ENCODE measurements at regions not wholly inside any gene's neighbourhood (a gene's known extent, or its start where the extent isn't known, plus 50 kb on each side); places are given as distances from the start of the nearest gene placed in this dataset.

DNA sequence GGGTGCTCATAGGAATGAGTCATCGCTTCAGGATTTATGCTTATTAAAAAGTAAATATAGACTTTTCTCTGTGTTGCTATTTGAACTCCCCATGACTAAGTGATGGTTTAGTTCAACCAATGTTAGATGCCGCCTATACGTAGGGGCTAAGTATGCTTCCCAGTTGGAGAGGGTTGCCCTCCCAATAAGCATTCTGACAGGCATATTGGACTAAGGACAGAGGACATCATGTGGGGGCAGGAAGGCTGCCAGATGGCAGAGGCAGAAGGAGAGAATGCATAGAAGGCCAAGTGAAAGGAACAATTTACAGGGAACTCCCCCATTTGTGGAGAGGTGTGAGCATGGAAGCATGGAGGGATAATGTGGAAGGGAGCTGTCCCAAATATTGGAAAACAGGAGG, 318.4 kb upstream of the OBI1 start:
- Mint-ChIP-seq H3K36me3 (no peaks in the 10 kb centered on the region), H3K27ac (no peak overlapping the region), H3K9me3 (no peaks in the 10 kb centered on the region)
- DNase-seq (ENCODE audit: low spot score in 2 of 2): no peak
- no peak for ATAC-seq

DNA sequence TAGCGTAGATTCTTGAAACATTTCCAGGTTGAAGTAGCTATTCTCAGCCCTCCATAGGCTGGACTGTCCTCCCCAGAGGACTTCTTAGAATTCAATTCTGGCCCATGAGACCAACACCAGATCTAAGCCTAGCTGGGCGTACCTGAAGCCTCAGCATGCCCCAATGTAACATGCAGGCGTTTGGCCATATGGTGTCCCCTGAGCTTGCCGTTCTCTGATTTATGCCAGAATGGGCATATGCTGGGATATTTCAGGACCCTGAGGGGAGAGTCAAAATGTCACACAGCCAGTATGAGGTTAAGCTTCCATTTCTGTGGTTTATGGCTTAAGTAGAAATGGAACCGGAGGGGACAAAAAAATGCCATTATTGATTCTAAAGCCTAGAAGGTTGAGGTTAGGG, 317.7 kb upstream of the OBI1 start:
- DNase-seq (ENCODE audit: low spot score in 2 of 2) (no peak), ATAC-seq (no peak)
- Mint-ChIP-seq H3K9me3 (no peaks in the 10 kb centered on the region), H3K27ac (no peak overlapping the region), H3K36me3 (no peaks in the 10 kb centered on the region)

DNA sequence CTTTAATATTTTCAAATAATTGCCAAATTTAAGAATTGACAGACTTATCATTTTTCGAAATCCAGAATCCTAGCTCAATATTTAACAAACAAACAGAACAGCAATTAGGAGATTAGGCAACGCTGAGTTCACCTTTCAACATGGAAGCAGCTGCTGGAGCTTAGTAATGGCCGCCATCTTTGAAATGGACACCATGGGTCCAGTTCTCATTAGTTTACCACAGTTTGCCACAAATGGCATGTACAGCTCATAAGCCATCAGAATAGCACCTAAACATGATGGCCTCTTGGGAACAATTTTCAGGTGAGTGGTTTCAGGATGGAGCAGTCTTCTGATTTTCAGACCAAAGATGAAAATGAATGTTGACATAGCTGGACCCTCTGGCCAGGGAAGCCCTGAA, 313.6 kb upstream of the OBI1 start:
- no peaks in the 10 kb centered on the region for H3K9me3 Mint-ChIP-seq

DNA sequence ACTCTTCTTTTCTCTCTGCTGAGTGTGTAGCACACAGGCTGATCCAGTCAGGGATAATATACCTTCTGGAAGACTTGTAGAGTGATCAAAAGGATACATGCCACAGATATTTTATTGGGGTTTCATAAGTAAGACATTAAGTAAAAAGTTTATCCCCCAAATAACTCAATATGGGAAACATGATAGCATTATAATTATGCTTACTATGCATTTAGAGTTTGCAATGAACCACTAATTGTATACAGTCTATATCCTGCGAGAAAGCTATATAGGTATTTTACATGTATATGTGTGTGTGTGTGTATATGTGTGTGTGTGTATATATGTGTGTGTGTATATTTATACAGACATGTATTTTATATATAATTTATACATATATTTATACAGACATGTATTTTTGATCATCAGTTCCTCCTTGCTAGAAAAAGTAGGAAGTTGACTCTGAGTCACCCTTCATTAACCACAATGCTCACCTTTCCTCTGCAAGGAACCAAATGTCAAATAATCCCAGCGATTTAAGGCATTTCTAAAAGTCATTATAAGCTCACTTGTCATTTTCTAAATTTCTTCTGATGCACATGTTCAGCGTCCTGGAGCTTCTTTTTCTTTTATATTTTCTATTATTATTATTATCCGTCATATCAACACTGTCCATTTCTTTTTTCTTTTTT, 312.5 kb upstream of the OBI1 start:
- no peaks in the 10 kb centered on the region for H3K9me3 Mint-ChIP-seq
- H3K27ac Mint-ChIP-seq: no peak overlapping the region
- H3K36me3 Mint-ChIP-seq: no peaks in the 10 kb centered on the region
- ATAC-seq (no peak), DNase-seq (ENCODE audit: low spot score in 2 of 2) (no peak)

More for the DNA sequence above, 313.6 kb upstream of the OBI1 start:
- ATAC-seq (no peak), DNase-seq (ENCODE audit: low spot score in 2 of 2) (no peak)
- no peak overlapping the region for H3K27ac Mint-ChIP-seq
- H3K36me3 Mint-ChIP-seq: no peaks in the 10 kb centered on the region

- DNase-seq (ENCODE audit: low spot score in 2 of 2) (no peak), ATAC-seq (no peak)
- Mint-ChIP-seq H3K27ac (no peak overlapping the region), H3K9me3 (no peaks in the 10 kb centered on the region), H3K36me3 (no peaks in the 10 kb centered on the region)
Measured at GRCh38 chr13:78960881-78961280, 301.9 kb upstream of the OBI1 start.

DNA sequence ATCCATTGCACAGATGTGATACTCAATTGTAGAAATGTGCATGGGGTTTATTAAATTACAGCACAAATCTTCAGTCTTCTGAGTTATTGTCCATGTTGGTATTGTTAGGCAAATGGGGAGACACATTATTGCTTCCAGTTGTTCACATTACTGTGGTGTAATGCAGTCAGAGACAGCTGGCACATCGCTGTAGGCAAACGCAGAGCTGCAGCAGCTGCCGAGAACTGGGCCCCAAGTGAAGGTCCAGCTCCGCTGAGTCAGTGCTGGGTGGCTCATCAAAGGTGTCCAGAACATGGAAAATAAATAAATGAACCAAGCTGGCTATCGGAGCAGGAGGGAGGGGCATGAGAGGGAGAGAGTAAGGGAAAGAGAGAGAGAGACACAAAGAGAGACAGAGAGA, 299.1 kb upstream of the OBI1 start:
- no peaks in the 10 kb centered on the region for H3K36me3 Mint-ChIP-seq
- H3K27ac Mint-ChIP-seq: no peak overlapping the region
- DNase-seq (ENCODE audit: low spot score in 2 of 2) (no peak), ATAC-seq (no peak)
- H3K9me3 Mint-ChIP-seq: no peaks in the 10 kb centered on the region

- ATAC-seq: no peak
- DNase-seq (ENCODE audit: low spot score in 2 of 2): no peak
- Mint-ChIP-seq H3K36me3 (no peaks in the 10 kb centered on the region), H3K9me3 (no peaks in the 10 kb centered on the region), H3K27ac (no peak overlapping the region)
Measured at GRCh38 chr13:78940455-78941130, 281.6 kb upstream of the OBI1 start.

DNA sequence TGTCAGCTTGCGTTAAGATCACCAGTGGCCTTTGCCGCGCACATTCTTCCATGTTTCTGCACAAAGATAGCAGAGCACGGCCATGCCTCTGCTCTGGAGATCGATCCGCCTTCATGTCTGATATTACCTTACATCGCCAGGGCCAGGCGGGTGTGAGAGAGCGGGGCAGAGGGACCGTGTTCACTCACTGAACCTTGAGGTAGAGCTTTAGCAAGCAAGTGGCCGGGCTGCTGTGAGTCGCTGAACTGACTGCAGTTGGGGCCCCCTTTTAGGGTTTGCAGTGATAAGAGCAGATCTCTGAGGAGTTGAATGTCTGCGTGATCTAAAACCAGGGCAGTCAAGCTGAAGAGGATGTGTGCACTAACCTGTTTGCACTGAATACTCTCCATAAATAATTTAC, 275.4 kb upstream of the OBI1 start:
- no peak overlapping the region for H3K27ac Mint-ChIP-seq
- no peak for DNase-seq (ENCODE audit: low spot score in 2 of 2)
- ATAC-seq: no peak
- H3K9me3 Mint-ChIP-seq: no peaks in the 10 kb centered on the region
- H3K36me3 Mint-ChIP-seq: no peaks in the 10 kb centered on the region

- DNase-seq (ENCODE audit: low spot score in 2 of 2) (no peak), ATAC-seq (no peak)
- peaks cover 0 to 6% of the 10 kb centered on the region in 2 donors for H3K9me3 Mint-ChIP-seq
- no peak overlapping the region for H3K27ac Mint-ChIP-seq
- no peaks in the 10 kb centered on the region for H3K36me3 Mint-ChIP-seq
Measured at GRCh38 chr13:78915015-78915414, 256.1 kb upstream of the OBI1 start.

DNA sequence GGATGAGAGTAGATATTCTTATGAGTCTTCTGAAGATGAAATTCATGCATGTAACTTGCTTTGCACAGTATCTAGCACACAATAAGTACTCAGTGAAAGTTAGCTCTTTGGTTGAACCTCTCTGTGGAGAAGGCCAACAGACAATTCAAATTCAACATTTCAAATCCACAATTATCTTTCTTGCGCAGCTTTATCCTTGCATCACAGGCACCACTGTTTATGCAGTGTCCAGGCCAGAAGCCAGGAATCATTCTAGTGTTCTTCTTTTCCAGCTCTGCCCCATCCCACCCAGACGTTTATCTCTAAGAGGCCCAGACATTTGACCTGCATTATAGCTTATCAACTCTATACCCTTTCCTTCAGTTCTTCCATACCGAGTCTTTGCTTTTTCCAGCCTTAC, 254.7 kb upstream of the OBI1 start:
- DNase-seq (ENCODE audit: low spot score in 2 of 2): no peak
- Mint-ChIP-seq H3K9me3 (peaks cover 0 to 6% of the 10 kb centered on the region in 2 donors), H3K36me3 (no peaks in the 10 kb centered on the region), H3K27ac (no peak overlapping the region)
- no peak for ATAC-seq

GRCh38 chr13:78910147-78910546, 251.2 kb upstream of the OBI1 start:
- H3K27ac Mint-ChIP-seq: no peak overlapping the region
- no peak for ATAC-seq

DNA sequence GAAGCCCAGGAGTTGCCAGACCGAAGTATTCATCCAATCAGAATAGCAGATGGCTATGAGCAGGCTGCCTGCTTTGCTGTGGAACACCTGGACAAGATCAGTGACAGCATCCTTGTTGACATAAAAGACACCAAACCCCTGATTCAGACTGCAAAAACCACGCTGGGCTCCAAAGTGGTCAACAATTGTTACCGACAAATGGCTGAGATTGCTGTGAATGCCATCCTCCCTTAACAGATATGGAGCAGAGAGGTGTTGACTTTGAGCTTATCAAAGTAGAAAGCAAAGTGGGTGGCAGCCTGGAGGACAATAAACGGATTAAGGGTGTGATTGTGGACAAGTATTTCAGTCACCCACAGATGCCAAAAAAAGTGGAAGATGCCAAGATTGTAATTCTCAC, 250.3 kb upstream of the OBI1 start:
- Mint-ChIP-seq H3K9me3 (peaks cover 0 to 6% of the 10 kb centered on the region in 2 donors), H3K36me3 (no peaks in the 10 kb centered on the region), H3K27ac (no peak overlapping the region)
- no peak for DNase-seq (ENCODE audit: low spot score in 2 of 2)
- no peak for ATAC-seq

More at GRCh38 chr13:78910147-78910546, 251.2 kb upstream of the OBI1 start:
- DNase-seq (ENCODE audit: low spot score in 2 of 2): no peak
- no peaks in the 10 kb centered on the region for H3K36me3 Mint-ChIP-seq
- H3K9me3 Mint-ChIP-seq: peaks cover 0 to 6% of the 10 kb centered on the region in 2 donors

DNA sequence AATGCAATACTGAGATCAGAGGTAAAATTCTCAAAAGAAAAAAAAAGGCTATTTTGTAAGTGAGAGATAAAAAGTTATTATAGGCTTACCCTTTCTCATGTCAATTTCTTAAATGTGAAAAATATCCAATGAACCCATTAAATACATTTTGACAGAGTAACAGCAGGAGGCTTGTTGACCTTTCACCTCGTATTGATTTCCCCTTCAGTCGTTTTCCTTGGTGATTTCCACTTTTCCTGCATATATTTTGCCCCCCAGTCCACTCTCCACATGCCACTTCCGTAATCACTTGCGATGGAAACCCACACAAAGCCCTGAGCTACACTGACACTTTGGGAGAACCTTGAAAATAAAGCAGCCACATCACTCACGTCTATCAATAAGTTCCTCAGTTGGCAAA, 248.1 kb upstream of the OBI1 start:
- DNase-seq (ENCODE audit: low spot score in 2 of 2) (no peak), ATAC-seq (no peak)
- Mint-ChIP-seq H3K27ac (no peak overlapping the region), H3K9me3 (no peaks in the 10 kb centered on the region), H3K36me3 (no peaks in the 10 kb centered on the region)

- H3K27ac Mint-ChIP-seq: no peak overlapping the region
- ATAC-seq (no peak), DNase-seq (ENCODE audit: low spot score in 2 of 2) (no peak)
- H3K36me3 Mint-ChIP-seq: no peaks in the 10 kb centered on the region
- H3K9me3 Mint-ChIP-seq: peaks cover 0 to 10% of the 10 kb centered on the region in 2 donors
Measured at GRCh38 chr13:78897200-78897599, 238.2 kb upstream of the OBI1 start.

DNA sequence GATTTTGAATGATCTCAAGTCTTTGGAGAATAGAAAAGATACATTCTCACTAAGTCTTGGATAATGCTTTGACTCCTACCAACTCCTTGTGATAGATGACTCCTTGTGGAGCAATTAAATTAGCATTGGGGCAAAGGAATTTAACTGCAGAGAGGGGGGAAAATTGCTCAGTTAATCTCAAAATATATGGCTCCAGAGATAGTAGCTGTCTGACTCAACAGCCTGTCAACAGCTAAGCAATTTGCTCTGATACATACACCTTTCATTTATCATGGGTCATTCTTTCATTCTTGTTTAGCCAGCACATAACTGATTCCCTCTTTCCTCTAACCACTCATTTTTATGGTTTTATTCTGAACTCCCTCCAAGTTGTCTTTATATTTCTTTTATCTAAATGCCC, 225.6 kb upstream of the OBI1 start:
- Mint-ChIP-seq H3K36me3 (no peaks in the 10 kb centered on the region), H3K27ac (no peak overlapping the region), H3K9me3 (no peaks in the 10 kb centered on the region)
- DNase-seq (ENCODE audit: low spot score in 2 of 2) (no peak), ATAC-seq (no peak)

DNA sequence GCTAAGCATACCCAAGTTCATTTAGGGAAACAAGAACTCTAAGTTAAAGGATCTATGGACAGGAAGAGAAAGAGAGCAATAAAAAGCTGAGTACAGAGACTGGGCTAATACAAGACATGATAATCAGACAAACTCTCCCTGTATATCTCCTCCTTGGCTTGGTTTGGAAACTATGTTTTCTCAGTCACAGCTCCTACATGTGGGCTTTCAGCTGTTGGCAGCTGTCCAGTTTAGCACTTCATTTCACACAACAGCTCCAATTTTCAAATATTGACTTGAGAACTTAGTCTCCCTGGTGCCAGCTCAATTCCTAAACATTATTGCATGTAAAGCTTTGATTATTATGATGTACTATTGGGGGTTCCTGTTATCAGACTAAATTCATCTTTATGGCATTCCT, 222.8 kb upstream of the OBI1 start:
- Mint-ChIP-seq H3K27ac (no peak overlapping the region), H3K36me3 (no peaks in the 10 kb centered on the region), H3K9me3 (no peaks in the 10 kb centered on the region)
- no peak for DNase-seq (ENCODE audit: low spot score in 2 of 2)
- no peak for ATAC-seq

DNA sequence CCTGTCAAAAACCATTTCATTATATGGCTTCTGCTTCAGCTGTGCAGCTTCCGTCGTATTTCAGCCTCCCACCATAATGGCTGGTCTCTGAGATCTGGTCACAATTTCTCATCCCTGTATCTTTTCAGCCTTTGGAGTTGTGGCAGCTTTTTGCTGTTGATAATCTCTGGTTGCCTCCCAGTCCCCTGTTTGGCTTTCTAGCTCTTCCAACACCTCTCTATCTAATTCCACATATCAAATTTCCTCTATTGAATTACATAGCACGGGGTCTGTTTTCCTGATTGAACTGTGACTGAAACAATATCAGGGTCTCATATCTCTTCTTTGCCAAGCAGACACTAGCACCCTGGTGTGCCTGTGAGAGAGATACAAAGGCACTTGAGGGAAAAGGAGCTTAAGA, 222.1 kb upstream of the OBI1 start:
- no peak for ATAC-seq
- DNase-seq (ENCODE audit: low spot score in 2 of 2): no peak
- Mint-ChIP-seq H3K9me3 (no peaks in the 10 kb centered on the region), H3K36me3 (no peaks in the 10 kb centered on the region), H3K27ac (no peak overlapping the region)

- H3K9me3 Mint-ChIP-seq: no peaks in the 10 kb centered on the region
- peak in 1 of 2 donors; percentile 3 for ATAC-seq
- no peaks in the 10 kb centered on the region for H3K36me3 Mint-ChIP-seq
- DNase-seq (ENCODE audit: low spot score in 2 of 2): no peak
- no peak overlapping the region for H3K27ac Mint-ChIP-seq
Measured at GRCh38 chr13:78876915-78877549, 218.1 kb upstream of the OBI1 start.

Measured in activated naive CD4-positive, alpha-beta T cell treated with anti-CD3 and anti-CD28 coated beads, Interleukin-2, amount 50 U/mL, for 72 hours (primary cell).